ENCODE measurements at regions not wholly inside any gene's neighbourhood (a gene's known extent, or its start where the extent isn't known, plus 50 kb on each side); places are given as distances from the start of the nearest gene placed in this dataset.

GRCh38 chr17:49910094-49910857, 58.7 kb upstream of the DLX4 start:
- TF ChIP-seq CTCF (IDR thresholded peaks at IDR 0.05; ENCODE audit: insufficient read depth, low read length, poor library complexity, severe bottlenecking) (no peak), EZH2phosphoT487 (conservative IDR thresholded peaks at IDR 0.05; ENCODE audit: low read length) (no peak)

Measured in SU-DHL-6 (cell line).